Progenitor cell of endocrine pancreas (in vitro differentiated cells): ENCODE measurements at regions not wholly inside any gene's neighbourhood (a gene's known extent, or its start where the extent isn't known, plus 50 kb on each side); places are given as distances from the start of the nearest gene placed in this dataset.

ENCODE experiments used
- DNase-seq: peaks from one replicate; pipeline ENCODE4 v3.0.0; 2021; ENCODE audit warnings: low spot score; ENCODE audit not compliant: unreplicated experiment
- H3K27ac Mint-ChIP-seq: 2 replicates; pipeline ENCODE4 v1.8.0; 2021; ENCODE audit warnings: mild to moderate bottlenecking, moderate library complexity, mixed read lengths
- H3K27me3 Mint-ChIP-seq: 2 replicates; pipeline ENCODE4 v1.8.0; 2021; ENCODE audit warnings: mixed read lengths
- H3K36me3 Mint-ChIP-seq: 2 replicates; pipeline ENCODE4 v1.8.0; 2022; ENCODE audit warnings: mixed read lengths; ENCODE audit not compliant: insufficient read depth
- H3K4me1 Mint-ChIP-seq: 2 replicates; pipeline ENCODE4 v1.8.0; 2021; ENCODE audit warnings: low read depth, mixed read lengths
- H3K4me3 Mint-ChIP-seq: 2 replicates; pipeline ENCODE4 v1.8.0; 2021; ENCODE audit warnings: low read depth, mild to moderate bottlenecking, moderate library complexity, mixed read lengths
- H3K9me3 Mint-ChIP-seq: 2 replicates; pipeline ENCODE4 v1.8.0; 2021; ENCODE audit warnings: low read depth, mixed read lengths
- TF ChIP-seq, protein P1 (sequence below): fragments of 200-600 bp; sonication (generic); IDR thresholded peaks from one replicate; pipeline ENCODE4 v1.5.0; 2021; ENCODE audit warnings: antibody characterized with exemption, mild to moderate bottlenecking; ENCODE audit not compliant: unreplicated experiment

DNA sequence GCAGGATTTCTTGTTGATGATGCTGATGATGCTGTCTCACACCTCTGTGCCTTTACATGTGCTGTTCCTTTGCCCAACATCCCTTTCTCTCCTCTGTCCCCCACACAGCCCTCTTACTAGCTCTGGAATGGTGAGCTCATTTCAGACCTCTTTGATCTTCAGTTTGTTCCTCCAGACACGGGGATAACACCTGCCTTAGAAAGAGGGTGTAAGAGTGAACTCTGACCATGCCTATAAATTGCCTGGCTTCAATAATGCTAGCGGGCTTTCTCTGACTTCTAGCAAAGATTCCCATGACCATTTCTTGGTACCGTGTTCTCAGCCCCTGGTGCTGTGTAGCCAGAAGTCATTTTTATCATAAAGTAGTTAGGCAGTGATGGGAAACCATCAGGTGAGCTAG is 55.9 kb upstream of the DRD2 start:
- Mint-ChIP-seq H3K36me3 (no peaks in the 10 kb centered on the region), H3K9me3 (no peaks in the 10 kb centered on the region), H3K4me1 (no peaks in the 10 kb centered on the region), H3K27ac (no peak overlapping the region), H3K27me3 (peaks cover 25% of the 10 kb centered on the region), H3K4me3 (no peak overlapping the region)
- DNase-seq: no peak
- TF ChIP-seq, protein P1, sequence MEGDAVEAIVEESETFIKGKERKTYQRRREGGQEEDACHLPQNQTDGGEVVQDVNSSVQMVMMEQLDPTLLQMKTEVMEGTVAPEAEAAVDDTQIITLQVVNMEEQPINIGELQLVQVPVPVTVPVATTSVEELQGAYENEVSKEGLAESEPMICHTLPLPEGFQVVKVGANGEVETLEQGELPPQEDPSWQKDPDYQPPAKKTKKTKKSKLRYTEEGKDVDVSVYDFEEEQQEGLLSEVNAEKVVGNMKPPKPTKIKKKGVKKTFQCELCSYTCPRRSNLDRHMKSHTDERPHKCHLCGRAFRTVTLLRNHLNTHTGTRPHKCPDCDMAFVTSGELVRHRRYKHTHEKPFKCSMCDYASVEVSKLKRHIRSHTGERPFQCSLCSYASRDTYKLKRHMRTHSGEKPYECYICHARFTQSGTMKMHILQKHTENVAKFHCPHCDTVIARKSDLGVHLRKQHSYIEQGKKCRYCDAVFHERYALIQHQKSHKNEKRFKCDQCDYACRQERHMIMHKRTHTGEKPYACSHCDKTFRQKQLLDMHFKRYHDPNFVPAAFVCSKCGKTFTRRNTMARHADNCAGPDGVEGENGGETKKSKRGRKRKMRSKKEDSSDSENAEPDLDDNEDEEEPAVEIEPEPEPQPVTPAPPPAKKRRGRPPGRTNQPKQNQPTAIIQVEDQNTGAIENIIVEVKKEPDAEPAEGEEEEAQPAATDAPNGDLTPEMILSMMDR: no peak

DNA sequence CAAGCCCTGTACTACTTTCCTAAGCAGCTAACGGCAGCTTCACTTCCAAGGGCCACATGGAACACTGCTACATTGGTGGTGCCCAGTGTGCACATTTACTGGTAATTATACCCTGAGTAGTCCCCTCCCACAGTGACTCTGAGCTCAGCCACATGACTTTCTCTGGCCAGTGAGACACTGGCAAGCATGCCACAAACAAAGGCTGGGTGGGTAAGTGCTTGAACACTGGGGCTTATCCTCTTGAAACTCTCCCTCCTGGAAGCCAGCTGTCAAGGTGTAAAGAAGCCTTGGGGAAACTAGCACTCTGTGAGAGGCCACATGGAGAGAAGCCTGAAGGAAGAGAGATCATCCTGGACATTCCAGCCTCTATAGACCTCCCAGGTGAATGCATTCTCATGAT is 54.4 kb upstream of the DRD2 start:
- Mint-ChIP-seq H3K36me3 (no peaks in the 10 kb centered on the region), H3K4me1 (no peaks in the 10 kb centered on the region), H3K9me3 (no peaks in the 10 kb centered on the region), H3K27me3 (peaks cover 25% of the 10 kb centered on the region), H3K27ac (no peak overlapping the region), H3K4me3 (no peak overlapping the region)
- no peak for DNase-seq
- TF ChIP-seq, protein P1: no peak

DNA sequence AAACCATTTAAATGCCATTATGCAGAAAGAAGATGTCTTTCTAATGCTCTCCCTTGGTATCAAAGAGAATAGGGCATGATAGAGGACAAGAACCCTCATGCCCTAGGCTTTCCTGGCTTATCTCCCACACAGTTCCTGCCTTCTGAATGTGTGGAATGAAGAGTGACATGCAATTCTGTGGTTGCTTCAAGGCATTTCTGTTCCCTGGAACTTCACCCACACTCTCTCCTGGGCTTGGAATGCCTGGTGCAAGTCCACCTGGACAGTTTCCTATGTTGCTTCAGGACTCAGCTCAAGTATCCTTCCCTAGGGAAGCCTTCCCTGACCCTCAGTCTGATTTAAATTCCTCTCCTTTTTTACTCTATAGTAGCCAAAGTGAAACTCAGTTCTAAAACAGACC is 53.8 kb upstream of the DRD2 start:
- H3K36me3 Mint-ChIP-seq: no peaks in the 10 kb centered on the region
- H3K27ac Mint-ChIP-seq: no peak overlapping the region
- no peaks in the 10 kb centered on the region for H3K9me3 Mint-ChIP-seq
- no peak for DNase-seq
- H3K4me1 Mint-ChIP-seq: no peaks in the 10 kb centered on the region
- H3K4me3 Mint-ChIP-seq: no peak overlapping the region
- TF ChIP-seq, protein P1: no peak
- H3K27me3 Mint-ChIP-seq: peaks cover 22% of the 10 kb centered on the region

DNA sequence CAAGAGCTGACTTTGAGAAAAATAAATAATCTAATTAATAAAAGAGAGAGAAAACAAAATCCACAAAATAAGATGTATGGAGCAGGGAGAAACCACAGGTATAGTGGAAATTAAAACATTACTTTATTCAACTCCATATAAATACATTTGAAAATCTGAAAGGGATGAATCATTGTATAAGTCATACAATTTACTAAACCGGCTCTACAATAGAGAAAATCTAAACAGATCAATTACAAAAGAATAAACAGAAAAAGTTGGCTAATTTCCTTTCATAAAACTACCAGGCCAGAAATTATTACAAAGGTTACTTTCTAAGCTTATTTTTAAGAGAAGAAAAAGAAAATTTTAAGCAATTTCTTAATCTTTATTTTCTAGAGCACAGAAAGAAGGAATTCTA is 51.3 kb upstream of the DRD2 start:
- TF ChIP-seq, protein P1: no peak
- no peak overlapping the region for H3K4me3 Mint-ChIP-seq
- peaks cover 4% of the 10 kb centered on the region for H3K9me3 Mint-ChIP-seq
- H3K4me1 Mint-ChIP-seq: no peaks in the 10 kb centered on the region
- H3K27me3 Mint-ChIP-seq: peaks cover 10% of the 10 kb centered on the region
- no peak for DNase-seq
- H3K27ac Mint-ChIP-seq: no peak overlapping the region
- H3K36me3 Mint-ChIP-seq: no peaks in the 10 kb centered on the region
